K562 (cell line): ENCODE measurements at regions not wholly inside any gene's neighbourhood (a gene's known extent, or its start where the extent isn't known, plus 50 kb on each side); places are given as distances from the start of the nearest gene placed in this dataset.

ENCODE experiments used
- ATAC-seq: fragments of 200-7000 bp; cut with Tn5 transposase; 3 replicates; pipeline ENCODE4 v1.9.1; 2020; ENCODE audit warnings: moderate library complexity
- BruUV-seq: library from RNA; stranded (reverse); fragments of 400-500 nt; replicated peaks from 2 replicates; lab custom pipeline; 2021; lab: Mats Ljungman, UMichigan
- CTCF ChIA-PET: fragments of 300-600 bp; formaldehyde crosslinking; extraction: SDS; loops from one replicate; lab custom pipeline; 2021; ENCODE audit warnings: low intra/inter-chr PET ratio; lab: Yijun Ruan, JAX
- POLR2A ChIA-PET: fragments of 300-600, 350-650 bp; sonication (Branson Sonifier 250); formaldehyde crosslinking; extraction: SDS; loops from one replicate; lab custom pipeline; 2021; ENCODE audit warnings: antibody characterized with exemption, inconsistent platforms; lab: Yijun Ruan, JAX
- DNase-seq, 4 experiments: peaks; one replicate each; pipeline versions ENCODE4 v3.0.0 to v3.0.0-alpha.2; 2011 to 2018; ENCODE audit warnings: low spot score in 3 of 4, mixed read lengths in 3 of 4; ENCODE audit errors: extremely low read depth in 1 of 4
- FAIRE-seq: peaks from 2 replicates; lab custom pipeline; 2011; peaks lifted over from hg19 to GRCh38; lab: Jason Lieb, UNC
- H2AFZ ChIP-seq: 2 replicates; pipeline ENCODE4 v1.6.0; 2011; ENCODE audit warnings: low read depth, low read length, control low read depth, inconsistent platforms
- H3K27ac ChIP-seq: fragments of 200-600 bp; 3 replicates; pipeline ENCODE4 v1.8.0; 2011; ENCODE audit warnings: low read depth, mild to moderate bottlenecking, control low read depth, inconsistent platforms, low read length, moderate library complexity, mixed read lengths; ENCODE audit errors: extremely low read depth
- H3K27me3 ChIP-seq, 2 experiments: fragments of 300-600 bp in 1 of 2; 2 replicates in 1 of 2; 3 replicates in 1 of 2; pipeline versions ENCODE4 v1.6.0 to v1.8.0; 2011; ENCODE audit warnings: inconsistent platforms in 2 of 2, low read length in 2 of 2, mild to moderate bottlenecking in 1 of 2, mixed read lengths in 1 of 2, moderate library complexity in 1 of 2; ENCODE audit not compliant: control insufficient read depth in 2 of 2, insufficient read depth in 2 of 2
- H3K36me3 ChIP-seq: fragments of 300-600 bp; 3 replicates; pipeline ENCODE4 v1.8.0; 2011; ENCODE audit warnings: mild to moderate bottlenecking, low read length, inconsistent platforms; ENCODE audit not compliant: control insufficient read depth, insufficient read depth
- H3K4me1 ChIP-seq, 2 experiments: fragments of 200-600 bp in 1 of 2; replicated peaks in 1 of 2; 2 replicates in 1 of 2; 3 replicates in 1 of 2; pipeline versions ENCODE4 v1.5.1 to v1.8.0; 2011; ENCODE audit warnings: inconsistent platforms in 2 of 2, low read length in 2 of 2, mild to moderate bottlenecking in 1 of 2, mixed read lengths in 1 of 2, moderate library complexity in 1 of 2; ENCODE audit not compliant: control insufficient read depth in 2 of 2, insufficient read depth in 2 of 2
- H3K4me2 ChIP-seq: 2 replicates; pipeline ENCODE4 v1.6.1; 2011; ENCODE audit warnings: low read length, control low read depth, inconsistent platforms, mixed read lengths; ENCODE audit not compliant: insufficient read depth
- H3K4me3 ChIP-seq: fragments of 200-600 bp; sonication (generic), shearing (Covaris generic); 2 replicates; pipeline ENCODE4 v1.5.1; 2016; ENCODE audit warnings: control low read depth, inconsistent platforms
- H3K79me2 ChIP-seq: fragments of 200-600 bp; 3 replicates; pipeline ENCODE4 v1.8.0; 2011; ENCODE audit warnings: low read length, inconsistent platforms; ENCODE audit not compliant: control insufficient read depth, insufficient read depth
- H3K9ac ChIP-seq, 2 experiments: 2 replicates each; pipeline versions ENCODE4 v1.6.0 to v1.6.1; 2011; ENCODE audit warnings: low read depth in 2 of 2, low read length in 2 of 2, control low read depth in 1 of 2, inconsistent platforms in 1 of 2, mild to moderate bottlenecking in 1 of 2, mixed read lengths in 1 of 2; ENCODE audit not compliant: insufficient read depth in 1 of 2
- H3K9me1 ChIP-seq: one replicate; pipeline ENCODE4 v1.6.0; 2011; ENCODE audit warnings: inconsistent platforms, mild to moderate bottlenecking, low read length, moderate library complexity; ENCODE audit not compliant: control insufficient read depth, insufficient read depth
- H3K9me3 ChIP-seq: replicated peaks from 2 replicates; pipeline ENCODE4 v1.5.1; 2011; ENCODE audit warnings: low read depth, low read length, inconsistent platforms; ENCODE audit not compliant: control insufficient read depth, insufficient read depth
- H4K20me1 ChIP-seq: replicated peaks from 2 replicates; pipeline ENCODE4 v1.6.1; 2011; ENCODE audit warnings: low read length, inconsistent platforms, mixed read lengths; ENCODE audit not compliant: control insufficient read depth, insufficient read depth
- DNMT1 ChIP-seq: fragments of 450-650 bp; IDR thresholded peaks from 2 replicates; pipeline ENCODE4 v1.6.1; 2016; ENCODE audit warnings: antibody characterized with exemption, mild to moderate bottlenecking
- E2F6 ChIP-seq, 2 experiments: IDR thresholded peaks; 2 replicates each; pipeline ENCODE4 v1.6.1; 2011; ENCODE audit warnings: borderline replicate concordance in 1 of 2, control low read depth in 1 of 2, low read depth in 1 of 2, low read length in 1 of 2, mild to moderate bottlenecking in 1 of 2, mixed read lengths in 1 of 2, moderate library complexity in 1 of 2; ENCODE audit not compliant: insufficient read depth in 1 of 2, insufficient read length in 1 of 2, poor library complexity in 1 of 2, severe bottlenecking in 1 of 2; ENCODE audit errors: extremely low read depth in 1 of 2
- FOS ChIP-seq: IDR thresholded peaks from 3 replicates; pipeline ENCODE4 v1.6.1; 2011; ENCODE audit not compliant: insufficient read length; ENCODE audit errors: extremely low read depth
- HMGN3 ChIP-seq: IDR thresholded peaks from 2 replicates; pipeline ENCODE4 v1.6.1; 2011; ENCODE audit warnings: borderline replicate concordance, low read depth, mild to moderate bottlenecking, mixed read lengths, low read length; ENCODE audit not compliant: insufficient read length; ENCODE audit errors: extremely low read depth
- MEF2A ChIP-seq: IDR thresholded peaks from 2 replicates; pipeline ENCODE4 v1.6.1; 2011; ENCODE audit warnings: low read depth, mild to moderate bottlenecking, low read length, moderate library complexity; ENCODE audit not compliant: control insufficient read depth
- NBN ChIP-seq: fragments of 450-650 bp; IDR thresholded peaks from 2 replicates; pipeline ENCODE4 v1.6.1; 2016; ENCODE audit warnings: low read depth, mild to moderate bottlenecking
- NR4A1 ChIP-seq, 2 experiments: fragments of 250-450 bp in 1 of 2; fragments of 450-650 bp in 1 of 2; sonication (Bioruptor Pico) in 1 of 2; IDR thresholded peaks; 2 replicates each; pipeline versions ENCODE4 v1.4.0 to v1.6.1; 2016 to 2020; ENCODE audit warnings: mild to moderate bottlenecking in 2 of 2, missing compliant biosample characterization in 1 of 2, missing genetic modification characterization in 1 of 2, moderate library complexity in 1 of 2
- POLR2G ChIP-seq: fragments of 200-400 bp; formaldehyde crosslinking; IDR thresholded peaks from 2 replicates; pipeline ENCODE4 v1.6.1; 2017; ENCODE audit warnings: low read depth, mild to moderate bottlenecking, antibody characterized with exemption, low read length, moderate library complexity
- SRSF9 ChIP-seq: fragments of 200-400 bp; formaldehyde crosslinking; IDR thresholded peaks from 2 replicates; pipeline ENCODE4 v1.6.1; 2017; ENCODE audit warnings: low read depth, low read length, borderline replicate concordance
- TAF9B ChIP-seq: fragments of 450-650 bp; IDR thresholded peaks from 2 replicates; pipeline ENCODE4 v1.6.1; 2018; ENCODE audit warnings: mild to moderate bottlenecking; ENCODE audit not compliant: partially characterized antibody
- YBX1 ChIP-seq: fragments of 450-650 bp; IDR thresholded peaks from 2 replicates; pipeline ENCODE4 v1.7.1; 2016; ENCODE audit warnings: mild to moderate bottlenecking
- ZNF280B ChIP-seq: fragments of 250-450 bp; sonication (Bioruptor Pico); IDR thresholded peaks from 2 replicates; pipeline ENCODE4 v1.5.1; 2021; ENCODE audit warnings: mild to moderate bottlenecking
- ZNF3 ChIP-seq: fragments of 250-450 bp; sonication (Bioruptor Pico); IDR thresholded peaks from 2 replicates; pipeline ENCODE4 v1.5.0; 2021; ENCODE audit warnings: mild to moderate bottlenecking, moderate library complexity
- ZNF41 ChIP-seq: fragments of 250-450 bp; sonication (Bioruptor Pico); conservative IDR thresholded peaks from 2 replicates; pipeline ENCODE4 v1.4.0; 2020; ENCODE audit warnings: mild to moderate bottlenecking
- ZNF551 ChIP-seq: fragments of 250-450 bp; sonication (Bioruptor Pico); IDR thresholded peaks from 2 replicates; pipeline ENCODE4 v1.5.0; 2021; ENCODE audit warnings: mild to moderate bottlenecking, moderate library complexity
- ZNF764 ChIP-seq: fragments of 250-450 bp; sonication (Bioruptor Pico); IDR thresholded peaks from 2 replicates; pipeline ENCODE4 v1.4.0; 2020; ENCODE audit warnings: low read depth, mild to moderate bottlenecking, moderate library complexity
- WGBS: fragments of 100-300 bp; shearing (Covaris generic); methylation state at CpG from one replicate; pipeline ENCODE4 v1.1.6; 2016; ENCODE audit warnings: low coverage, mixed read lengths; ENCODE audit not compliant: insufficient coverage; ENCODE audit errors: missing lambda C conversion rate; 5-methylcytosine and 5-hydroxymethylcytosine counted together
- in situ Hi-C: fragments of 300-500 bp; cut with MboI; formaldehyde crosslinking; loops from 4 replicates; pipeline ENCODE4 v1.15.0; 2018; ENCODE audit warnings: inconsistent platforms, mixed read lengths
- intact Hi-C: fragments of 100-400 bp; cut with micrococcal nuclease; formaldehyde crosslinking; loops from 2 replicates; pipeline ENCODE4 v1.14.2; 2022
- TF ChIP-seq, protein P1 (sequence below): IDR thresholded peaks from 3 replicates; pipeline ENCODE4 v1.6.1; 2011; ENCODE audit warnings: borderline replicate concordance, mild to moderate bottlenecking, moderate library complexity; ENCODE audit not compliant: insufficient read length; ENCODE audit errors: extremely low read depth

GRCh38 chr4:45566896-45567603 lies 556.8 kb downstream of the GABRG1 start:
- no peak for FAIRE-seq
- H3K4me1 ChIP-seq = no peaks in the 10 kb centered on the region
- H3K9me1 ChIP-seq = no peaks in the 10 kb centered on the region
- H2AFZ ChIP-seq = no peak overlapping the region
- H3K4me3 ChIP-seq = no peak overlapping the region
- no peak overlapping the region for H3K4me2 ChIP-seq
- no peak overlapping the region for H3K9ac ChIP-seq
- intact Hi-C loops = no loop called here
- no peaks in the 10 kb centered on the region for H3K79me2 ChIP-seq
- no peak for ATAC-seq
- no peaks in the 10 kb centered on the region for H4K20me1 ChIP-seq
- in situ Hi-C loops = no loop called here
- ChIA-PET POLR2A (no interaction called here), CTCF (no interaction called here)
- H3K27me3 ChIP-seq = no peaks in the 10 kb centered on the region
- H3K9me3 ChIP-seq = no peaks in the 10 kb centered on the region
- 0% methylated on average over 12 of the region's 19 CpGs for WGBS
- DNase-seq = no peak
- H3K27ac ChIP-seq = no peak overlapping the region
- no peaks in the 10 kb centered on the region for H3K36me3 ChIP-seq
- no TSS peak for BruUV-seq
- TF ChIP-seq ZNF3 (no peak), HMGN3 (no peak), FOS (no peak), ZNF551 (CRISPR knock-in tag) (no peak), TAF9B (no peak), E2F6 (IDR thresholded peaks at IDR 0.05; ENCODE audit: borderline replicate concordance in 1 of 2, extremely low read depth in 1 of 2, insufficient read depth in 1 of 2, insufficient read length in 1 of 2, low read depth in 1 of 2, low read length in 1 of 2, poor library complexity in 1 of 2, severe bottlenecking in 1 of 2) (no peak), NBN (no peak), DNMT1 (no peak), NR4A1 (CRISPR knock-in tag; IDR thresholded peaks at IDR 0.05) (no peak), NR4A1 (tag; IDR thresholded peaks at IDR 0.05) (no peak), ZNF280B (CRISPR knock-in tag) (no peak), ZNF764 (no peak), ZNF41 (CRISPR knock-in tag) (no peak), POLR2G (no peak), MEF2A (no peak), YBX1 (no peak), SRSF9 (no peak)
- TF ChIP-seq, protein P1, sequence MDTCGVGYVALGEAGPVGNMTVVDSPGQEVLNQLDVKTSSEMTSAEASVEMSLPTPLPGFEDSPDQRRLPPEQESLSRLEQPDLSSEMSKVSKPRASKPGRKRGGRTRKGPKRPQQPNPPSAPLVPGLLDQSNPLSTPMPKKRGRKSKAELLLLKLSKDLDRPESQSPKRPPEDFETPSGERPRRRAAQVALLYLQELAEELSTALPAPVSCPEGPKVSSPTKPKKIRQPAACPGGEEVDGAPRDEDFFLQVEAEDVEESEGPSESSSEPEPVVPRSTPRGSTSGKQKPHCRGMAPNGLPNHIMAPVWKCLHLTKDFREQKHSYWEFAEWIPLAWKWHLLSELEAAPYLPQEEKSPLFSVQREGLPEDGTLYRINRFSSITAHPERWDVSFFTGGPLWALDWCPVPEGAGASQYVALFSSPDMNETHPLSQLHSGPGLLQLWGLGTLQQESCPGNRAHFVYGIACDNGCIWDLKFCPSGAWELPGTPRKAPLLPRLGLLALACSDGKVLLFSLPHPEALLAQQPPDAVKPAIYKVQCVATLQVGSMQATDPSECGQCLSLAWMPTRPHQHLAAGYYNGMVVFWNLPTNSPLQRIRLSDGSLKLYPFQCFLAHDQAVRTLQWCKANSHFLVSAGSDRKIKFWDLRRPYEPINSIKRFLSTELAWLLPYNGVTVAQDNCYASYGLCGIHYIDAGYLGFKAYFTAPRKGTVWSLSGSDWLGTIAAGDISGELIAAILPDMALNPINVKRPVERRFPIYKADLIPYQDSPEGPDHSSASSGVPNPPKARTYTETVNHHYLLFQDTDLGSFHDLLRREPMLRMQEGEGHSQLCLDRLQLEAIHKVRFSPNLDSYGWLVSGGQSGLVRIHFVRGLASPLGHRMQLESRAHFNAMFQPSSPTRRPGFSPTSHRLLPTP = no peak
